HG02885 (cell line): ENCODE measurements at regions not wholly inside any gene's neighbourhood (a gene's known extent, or its start where the extent isn't known, plus 50 kb on each side); places are given as distances from the start of the nearest gene placed in this dataset.

Experiments
- ATAC-seq: cut with Tn5 transposase; IDR thresholded peaks from one replicate; pipeline ENCODE4 v1.9.1; 2021; ENCODE audit warnings: mild to moderate bottlenecking; ENCODE audit not compliant: unreplicated experiment, poor library complexity

- no peak for ATAC-seq
Observed at GRCh38 chr9:88657893-88658292, 122.9 kb downstream of the NXNL2 start.

- no peak for ATAC-seq
Observed at GRCh38 chr9:88658311-88658822, 123.4 kb downstream of the NXNL2 start.

GRCh38 chr9:88659126-88659525, 124.1 kb downstream of the NXNL2 start:
- ATAC-seq, result no peak

GRCh38 chr9:88660611-88661010, 125.6 kb downstream of the NXNL2 start:
- ATAC-seq, result no peak

- no peak for ATAC-seq
Observed at GRCh38 chr9:88661759-88662158, 126.8 kb downstream of the NXNL2 start.

- no peak for ATAC-seq
Observed at GRCh38 chr9:88663771-88664419, 128.9 kb downstream of the NXNL2 start.

- ATAC-seq, result no peak
Observed at GRCh38 chr9:88664773-88665172, 129.8 kb downstream of the NXNL2 start.

- no peak for ATAC-seq
Observed at GRCh38 chr9:88672874-88673689, 138.1 kb downstream of the NXNL2 start.

- ATAC-seq, result no peak
Observed at GRCh38 chr9:88673886-88674285, 138.9 kb downstream of the NXNL2 start.

- ATAC-seq, result no peak
Observed at GRCh38 chr9:88676644-88677043, 141.7 kb downstream of the NXNL2 start.

GRCh38 chr9:88678008-88678407, 143.0 kb downstream of the NXNL2 start:
- ATAC-seq, result no peak

GRCh38 chr9:88678431-88678830, 143.5 kb downstream of the NXNL2 start:
- ATAC-seq, result no peak

- ATAC-seq, result no peak
Observed at GRCh38 chr9:88680041-88680440, 145.1 kb downstream of the NXNL2 start.

- no peak for ATAC-seq
Observed at GRCh38 chr9:88680505-88681160, 145.7 kb downstream of the NXNL2 start.

- ATAC-seq, result no peak
Observed at GRCh38 chr9:88681434-88681833, 146.5 kb downstream of the NXNL2 start.

GRCh38 chr9:88682431-88682831, 147.5 kb downstream of the NXNL2 start:
- no peak for ATAC-seq

GRCh38 chr9:88684046-88684445, 149.1 kb downstream of the NXNL2 start:
- ATAC-seq, result no peak

- ATAC-seq, result no peak
Observed at GRCh38 chr9:88684845-88685244, 149.9 kb downstream of the NXNL2 start.

GRCh38 chr9:88685966-88686365, 151.0 kb downstream of the NXNL2 start:
- no peak for ATAC-seq

GRCh38 chr9:88689509-88690298, 154.7 kb downstream of the NXNL2 start:
- ATAC-seq, result no peak
